Body of pancreas (tissue), 4 donors: ENCODE measurements at regions not wholly inside any gene's neighbourhood (a gene's known extent, or its start where the extent isn't known, plus 50 kb on each side); places are given as distances from the start of the nearest gene placed in this dataset.

Source experiments
- POLR2A ChIP-seq, 3 donors: fragments of 450-650 bp; IDR thresholded peaks; one replicate each; pipeline ENCODE4 v1.6.1; 2016; ENCODE audit warnings: antibody characterized with exemption in 3 of 3, mild to moderate bottlenecking in 2 of 3
- TF ChIP-seq, protein P1 (sequence below), 7 experiments: fragments of 450-650 bp in 4 of 7; fragments of 200-600 bp in 3 of 7; sonication (generic) in 3 of 7; IDR thresholded peaks; one replicate each; pipeline ENCODE4 v1.5.1; 2016 to 2019; ENCODE audit warnings: antibody characterized with exemption in 7 of 7

DNA sequence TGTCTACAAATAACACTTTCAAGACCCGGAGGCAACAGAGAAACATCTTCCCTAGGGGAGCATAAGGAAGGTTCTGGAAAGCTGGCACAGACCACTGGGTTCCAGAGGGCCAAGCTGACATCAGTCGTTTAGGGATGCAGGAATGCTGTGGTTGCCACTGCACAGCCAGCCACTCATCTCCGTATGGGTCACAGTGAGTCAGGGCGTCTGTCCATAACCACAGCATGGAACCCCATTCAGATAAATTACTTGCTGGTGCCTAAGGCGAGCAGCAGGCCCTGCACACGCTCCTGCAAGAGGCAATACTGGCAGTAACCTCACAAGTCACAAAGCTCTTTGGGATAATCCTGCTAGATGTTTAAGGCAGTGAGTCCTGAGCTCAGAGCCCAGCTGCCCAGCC lies 140.9 kb upstream of the UBL3 start:
- TF ChIP-seq POLR2A (IDR thresholded peaks at IDR 0.05), result no peak
- TF ChIP-seq, protein P1, sequence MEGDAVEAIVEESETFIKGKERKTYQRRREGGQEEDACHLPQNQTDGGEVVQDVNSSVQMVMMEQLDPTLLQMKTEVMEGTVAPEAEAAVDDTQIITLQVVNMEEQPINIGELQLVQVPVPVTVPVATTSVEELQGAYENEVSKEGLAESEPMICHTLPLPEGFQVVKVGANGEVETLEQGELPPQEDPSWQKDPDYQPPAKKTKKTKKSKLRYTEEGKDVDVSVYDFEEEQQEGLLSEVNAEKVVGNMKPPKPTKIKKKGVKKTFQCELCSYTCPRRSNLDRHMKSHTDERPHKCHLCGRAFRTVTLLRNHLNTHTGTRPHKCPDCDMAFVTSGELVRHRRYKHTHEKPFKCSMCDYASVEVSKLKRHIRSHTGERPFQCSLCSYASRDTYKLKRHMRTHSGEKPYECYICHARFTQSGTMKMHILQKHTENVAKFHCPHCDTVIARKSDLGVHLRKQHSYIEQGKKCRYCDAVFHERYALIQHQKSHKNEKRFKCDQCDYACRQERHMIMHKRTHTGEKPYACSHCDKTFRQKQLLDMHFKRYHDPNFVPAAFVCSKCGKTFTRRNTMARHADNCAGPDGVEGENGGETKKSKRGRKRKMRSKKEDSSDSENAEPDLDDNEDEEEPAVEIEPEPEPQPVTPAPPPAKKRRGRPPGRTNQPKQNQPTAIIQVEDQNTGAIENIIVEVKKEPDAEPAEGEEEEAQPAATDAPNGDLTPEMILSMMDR (IDR thresholded peaks at IDR 0.05), result no peak
